NCI-H526 (cell line): ENCODE measurements at regions not wholly inside any gene's neighbourhood (a gene's known extent, or its start where the extent isn't known, plus 50 kb on each side); places are given as distances from the start of the nearest gene placed in this dataset.
"Not testable (repeated sequence)": the region's sequence is repeated elsewhere in the genome, so short reads cannot be mapped to it uniquely, and the experiment has no call there.

ENCODE experiments used
- DNase-seq, 2 experiments: peaks; one replicate each; lab custom pipeline; 2025; lab: John Stamatoyannopoulos, UW

DNA sequence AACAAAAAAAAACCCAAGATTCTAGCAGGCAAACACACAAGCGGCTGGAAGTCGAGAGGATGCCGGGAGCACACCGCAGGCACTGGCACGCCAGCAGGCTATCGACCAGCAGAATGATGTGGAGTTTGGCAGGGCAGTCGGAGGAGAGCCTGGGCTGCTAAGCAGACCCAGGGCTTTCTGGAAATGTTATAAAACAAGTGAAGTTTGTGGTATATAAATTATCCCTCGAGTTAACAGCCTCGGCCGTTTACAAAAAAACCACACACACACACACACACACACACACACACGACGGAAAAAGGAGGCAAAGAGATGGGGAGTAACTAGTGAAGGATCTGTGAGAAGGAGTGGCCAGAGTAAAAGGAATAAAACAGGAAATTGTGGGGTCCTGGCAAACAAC is 87.2 kb upstream of the IVNS1ABP start:
- peak in 1 of 2 experiments; percentile 18 for DNase-seq

DNA sequence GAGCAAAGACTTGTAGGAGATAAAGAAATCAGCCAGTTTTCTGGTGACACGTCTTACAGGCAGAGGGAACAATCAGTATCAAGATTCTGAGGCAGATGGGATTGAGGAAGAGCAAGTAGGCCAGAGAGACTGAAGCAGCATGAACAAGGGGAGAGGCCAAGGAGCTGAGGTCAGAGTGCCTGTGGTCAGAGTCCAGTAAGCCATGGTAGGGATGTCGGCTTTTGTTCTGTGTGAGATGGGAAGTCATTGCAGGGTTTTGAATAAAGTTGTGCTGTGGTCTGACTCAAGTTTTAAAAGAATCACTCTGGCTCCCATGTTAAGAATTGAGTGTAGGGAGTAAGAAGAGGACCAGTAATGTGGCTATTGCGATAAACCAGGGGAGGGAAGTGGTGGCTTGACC is 85.9 kb upstream of the IVNS1ABP start:
- no peak for DNase-seq

DNA sequence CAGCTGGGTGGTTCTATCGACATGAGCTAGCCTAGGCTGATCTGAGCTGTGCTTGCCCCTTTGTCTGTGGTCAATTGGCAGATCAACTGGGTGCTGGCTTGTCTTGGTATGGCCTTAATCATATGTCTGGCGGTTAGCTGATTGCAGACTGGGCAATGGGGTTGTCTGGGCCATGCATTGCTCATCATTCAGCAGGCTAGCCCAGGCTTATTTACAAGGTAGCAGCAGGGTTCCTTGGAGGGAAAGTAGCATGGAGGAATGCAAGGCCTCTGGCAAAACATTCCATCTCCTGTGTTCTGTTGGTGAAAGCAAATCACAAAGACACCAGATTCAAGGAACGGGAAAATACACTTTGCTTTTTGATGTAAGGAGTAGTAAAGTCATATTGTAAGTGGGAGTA is 84.0 kb upstream of the IVNS1ABP start:
- no peak for DNase-seq

DNA sequence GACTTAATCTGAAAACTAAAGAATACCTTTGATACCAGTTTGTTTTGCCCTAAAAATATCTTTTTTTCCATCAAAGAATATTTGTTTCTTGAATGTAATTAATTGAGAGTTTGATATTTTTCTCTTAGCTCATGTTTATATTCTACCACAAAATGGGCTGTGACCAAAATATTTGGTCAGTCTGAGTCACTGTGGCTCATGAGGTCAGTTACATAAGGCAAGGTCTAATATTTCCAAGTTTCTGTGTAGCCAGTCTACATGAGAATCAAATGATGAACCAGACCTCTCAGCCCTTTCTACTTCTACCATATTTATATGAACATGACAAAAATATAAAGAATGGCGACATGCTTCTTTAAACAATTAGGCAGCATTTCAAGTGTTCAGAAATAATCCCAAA is 83.0 kb upstream of the IVNS1ABP start:
- DNase-seq: no peak

GRCh38 chr1:185398599-185398998 is 81.6 kb upstream of the IVNS1ABP start:
- DNase-seq: no peak

DNA sequence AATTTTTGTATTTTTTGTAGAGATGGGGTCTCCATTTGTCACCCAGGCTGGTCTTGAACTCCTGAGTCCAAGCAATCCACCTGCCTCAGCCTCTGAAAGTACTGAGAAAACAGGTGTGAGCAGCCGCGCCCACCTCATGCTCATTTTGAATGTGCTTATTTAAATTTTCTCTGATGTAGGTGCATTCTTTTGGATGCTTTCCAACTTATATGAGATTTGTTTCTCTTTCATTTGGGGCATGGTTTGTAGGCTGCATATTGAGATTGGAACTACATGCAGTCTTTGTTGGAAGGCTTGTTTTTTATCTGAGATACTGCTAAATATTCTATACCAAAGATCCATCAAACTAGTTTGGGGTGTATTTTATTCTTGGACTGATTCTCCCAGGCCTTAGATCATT is 81.0 kb upstream of the IVNS1ABP start:
- peak in 1 of 2 experiments; percentile 52 for DNase-seq

DNA sequence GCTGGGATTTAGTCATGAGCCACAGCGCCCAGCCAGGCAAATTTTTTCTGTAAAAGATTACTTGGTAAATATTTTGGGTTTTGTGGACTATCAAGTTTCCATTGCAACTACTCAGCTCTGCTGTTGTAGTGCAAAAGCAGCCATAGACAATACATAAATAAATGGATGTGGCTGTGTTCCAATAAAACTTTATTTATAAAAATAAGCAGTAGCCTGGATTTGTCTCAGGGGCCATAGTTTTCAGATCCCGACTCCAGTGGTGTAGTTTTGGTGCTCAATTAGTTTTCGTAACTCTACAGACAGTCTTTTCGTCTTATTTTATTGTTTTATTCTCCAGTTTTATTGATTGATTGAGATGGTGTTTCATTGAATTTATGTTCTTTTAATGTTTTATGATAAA is 80.1 kb upstream of the IVNS1ABP start:
- peak; percentile 38 to 43 for DNase-seq

- no peak for DNase-seq
These were observed 79.1 kb upstream of the IVNS1ABP start for GRCh38 chr1:185396126-185396525.

- DNase-seq: peak; percentile 92 to 96
These were observed 76.8 kb upstream of the IVNS1ABP start for GRCh38 chr1:185393815-185394214.

GRCh38 chr1:185393205-185393604 is 76.2 kb upstream of the IVNS1ABP start:
- peak in 1 of 2 experiments; percentile 90 for DNase-seq

DNA sequence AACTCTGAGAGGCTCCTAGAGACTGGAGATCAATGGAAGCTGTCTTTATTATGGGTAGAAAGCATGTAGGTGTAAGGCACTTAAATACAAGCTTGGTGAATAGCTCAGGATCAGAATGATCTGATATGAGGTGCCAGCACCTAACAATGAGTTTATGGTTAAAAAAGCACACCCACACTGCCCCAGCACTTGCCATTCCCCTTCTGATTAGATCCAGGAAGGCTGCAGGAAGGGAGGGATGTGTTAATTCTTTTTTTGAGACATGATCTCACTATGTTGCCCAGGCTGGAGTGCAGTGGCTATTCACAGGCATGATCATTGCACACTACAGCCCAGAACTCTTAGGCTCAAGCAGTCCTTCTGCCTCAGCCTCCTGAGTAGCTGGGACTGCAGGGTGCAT is 71.8 kb upstream of the IVNS1ABP start:
- no peak for DNase-seq

DNA sequence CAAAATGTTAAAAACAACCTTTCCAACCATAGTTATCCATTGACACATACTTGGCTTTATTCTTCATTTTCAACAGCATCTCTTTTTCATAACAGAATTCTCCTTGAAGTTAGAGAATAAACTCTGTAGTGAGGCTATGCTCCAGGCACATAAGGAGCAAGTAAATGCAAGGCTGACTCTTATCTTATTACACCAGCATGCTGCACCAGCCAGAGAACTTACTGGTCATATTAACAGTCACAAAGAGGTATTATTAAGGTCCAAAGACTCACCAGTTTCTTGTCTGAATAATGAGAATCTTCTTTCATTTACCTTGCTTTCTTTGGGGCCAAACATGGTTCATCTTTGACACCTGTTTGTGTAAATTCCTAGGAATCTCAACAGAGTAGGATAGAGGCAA is 71.3 kb upstream of the IVNS1ABP start:
- DNase-seq: no peak

DNA sequence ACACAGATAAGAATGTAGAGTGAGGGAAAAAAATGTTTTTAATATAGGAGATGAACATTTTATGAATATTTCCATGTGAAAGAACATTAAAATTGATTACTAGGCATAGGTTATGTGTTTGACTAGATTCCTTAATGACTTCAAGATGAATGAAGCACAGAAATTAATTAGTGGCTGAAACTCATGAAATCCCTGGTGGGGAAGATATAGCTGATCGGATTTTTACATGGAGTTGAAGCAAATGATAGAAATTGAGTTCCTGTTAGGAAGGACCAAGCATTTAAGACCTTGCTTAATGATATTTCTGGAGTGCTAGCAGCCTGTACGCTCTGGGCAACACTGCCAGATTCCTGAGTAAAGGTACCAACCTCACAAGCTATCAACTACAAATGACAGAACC is 68.9 kb upstream of the IVNS1ABP start:
- no peak for DNase-seq

GRCh38 chr1:185383805-185384204 is 66.8 kb upstream of the IVNS1ABP start:
- not testable (repeated sequence) for DNase-seq

GRCh38 chr1:185377831-185378230 is 60.8 kb upstream of the IVNS1ABP start:
- no peak for DNase-seq

- DNase-seq: peak; percentile 77 to 95
These were observed 60.0 kb upstream of the IVNS1ABP start for GRCh38 chr1:185376840-185377635.

DNA sequence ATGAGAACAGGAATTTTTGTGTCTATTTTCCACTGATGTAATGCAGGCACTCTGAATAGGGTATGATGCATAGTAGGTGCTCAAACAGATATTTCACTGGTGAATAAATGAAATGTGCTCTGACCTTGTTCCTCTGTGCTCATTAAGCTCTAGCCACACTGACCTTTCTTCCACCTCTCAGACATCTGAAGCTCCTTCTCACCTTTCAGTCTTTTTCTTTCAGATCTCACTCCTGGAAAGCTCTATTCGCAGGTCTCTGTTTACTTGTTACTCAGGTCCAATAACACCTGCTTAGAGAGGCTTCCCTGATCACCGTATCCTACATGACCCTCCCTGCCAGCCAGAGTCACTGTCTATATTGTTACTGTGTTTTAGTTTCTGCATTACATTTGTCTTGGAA is 59.2 kb upstream of the IVNS1ABP start:
- DNase-seq: peak; percentile 98

GRCh38 chr1:185375583-185375982 is 58.5 kb upstream of the IVNS1ABP start:
- DNase-seq: peak in 1 of 2 experiments; percentile 70

DNA sequence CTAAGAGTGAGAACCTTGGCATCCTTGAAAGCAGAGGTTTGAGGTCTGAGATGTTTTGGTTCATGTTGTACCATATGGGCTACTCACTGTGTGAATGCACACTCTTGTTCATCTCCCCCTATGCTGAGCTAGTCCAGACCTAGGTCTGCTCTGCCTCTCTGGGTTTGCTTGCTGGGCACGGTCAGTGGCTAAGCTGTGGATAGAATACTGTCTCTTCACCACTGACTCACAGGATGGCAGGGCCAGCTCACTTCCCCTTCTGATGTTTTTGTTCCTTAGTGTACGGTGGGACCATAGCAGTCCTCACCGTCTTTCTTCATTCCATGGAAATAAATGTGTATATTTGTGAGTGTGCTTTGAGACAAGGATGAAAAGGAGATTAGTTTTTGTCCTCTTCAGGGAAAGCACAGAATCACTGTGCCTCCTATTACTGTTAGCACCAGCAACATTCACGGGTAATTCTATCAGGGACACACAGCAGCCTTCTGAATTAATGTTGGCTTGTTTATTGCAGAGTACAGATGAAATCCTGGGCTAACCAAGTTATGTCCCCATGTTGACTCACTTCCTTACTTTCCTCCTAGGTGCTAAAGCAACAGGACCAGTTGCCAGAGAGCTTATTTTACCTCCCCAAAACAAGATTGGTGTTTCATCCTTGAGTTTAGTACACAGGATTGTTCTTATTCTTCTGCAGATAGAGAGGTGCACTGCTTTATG is 56.9 kb upstream of the IVNS1ABP start:
- DNase-seq: no peak

DNA sequence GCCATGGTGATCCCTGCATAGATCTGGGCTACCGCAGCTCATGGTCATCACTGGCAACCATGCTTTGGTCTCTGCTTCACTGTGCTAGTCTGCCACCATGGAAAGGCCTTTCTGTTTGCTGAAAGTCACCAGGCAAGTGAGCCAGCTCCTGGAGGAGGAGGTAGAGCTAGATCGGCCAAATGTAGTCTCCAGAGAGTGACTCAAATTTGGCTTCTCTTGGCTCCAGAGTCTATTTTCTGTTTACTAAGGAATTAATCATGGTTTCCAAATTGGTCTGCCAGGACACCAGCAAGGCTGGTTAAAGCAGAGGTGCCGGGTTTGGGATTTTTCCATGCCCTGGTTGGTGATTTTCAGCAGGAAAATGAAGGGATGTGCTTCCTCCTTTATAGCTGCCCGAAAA is 52.7 kb upstream of the IVNS1ABP start:
- no peak for DNase-seq

- peak; percentile 62 to 64 for DNase-seq
These were observed 52.0 kb upstream of the IVNS1ABP start for GRCh38 chr1:185368913-185369491.

DNA sequence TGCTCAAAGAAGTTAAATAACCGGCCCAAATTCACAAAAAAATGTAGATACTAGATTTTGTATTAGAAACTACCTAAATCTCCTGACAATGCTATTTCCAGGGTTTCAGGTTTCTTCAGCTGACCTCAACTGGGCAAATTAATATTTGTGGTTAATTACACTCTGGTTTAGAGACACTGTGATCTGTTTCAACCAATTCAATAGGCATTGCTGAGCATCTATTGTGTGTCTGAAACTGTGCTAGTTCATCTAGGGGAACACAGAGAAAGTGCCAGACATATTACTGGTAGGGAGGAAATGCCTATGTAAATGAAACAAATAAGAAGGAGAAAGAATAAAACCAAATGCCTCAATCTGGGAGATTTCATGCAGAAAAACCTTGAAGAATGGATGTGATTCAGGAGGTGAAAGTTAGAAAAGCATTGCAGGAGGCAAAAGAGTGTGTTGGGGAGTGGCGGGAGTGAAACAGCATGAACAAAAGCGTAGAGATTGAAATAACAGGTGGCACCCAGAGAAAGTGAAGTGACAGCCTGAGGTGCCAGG is 51.3 kb upstream of the IVNS1ABP start:
- peak in 1 of 2 experiments; percentile 39 for DNase-seq

DNA sequence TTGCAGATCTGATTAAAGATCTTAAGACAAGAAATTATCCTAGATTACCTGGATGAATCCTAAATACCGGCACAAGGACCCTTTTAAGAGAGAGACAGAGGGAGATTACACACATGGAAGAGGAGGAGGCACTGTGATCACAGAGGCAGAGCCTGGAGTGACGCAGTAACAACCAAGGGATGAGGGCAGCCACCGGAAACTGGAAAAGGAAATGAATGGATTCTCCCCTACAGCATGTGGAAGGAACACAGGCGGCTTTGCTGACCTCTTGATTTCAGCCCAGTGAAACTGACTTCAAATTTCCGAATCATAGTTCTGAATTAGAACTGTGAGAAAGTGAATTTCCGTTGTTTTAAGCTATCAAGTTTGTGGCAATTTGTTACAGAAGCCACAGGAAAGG is 50.2 kb upstream of the IVNS1ABP start:
- DNase-seq: peak in 1 of 2 experiments; percentile 74
